Panc1 (cell line): ENCODE measurements at regions not wholly inside any gene's neighbourhood (a gene's known extent, or its start where the extent isn't known, plus 50 kb on each side); places are given as distances from the start of the nearest gene placed in this dataset.

Experiments used
- ATAC-seq: fragments of 200-7000 bp; cut with Tn5 transposase; 2 replicates; pipeline ENCODE4 v1.9.1; 2020; ENCODE audit warnings: mild to moderate bottlenecking, moderate library complexity
- BruUV-seq: library from RNA; stranded (reverse); fragments of 400-500 nt; replicated peaks from 2 replicates; lab custom pipeline; 2021; lab: Mats Ljungman, UMichigan
- CTCF ChIA-PET: fragments of 300-600 bp; sonication (Branson Sonifier 250); formaldehyde crosslinking; loops from one replicate; lab custom pipeline; 2022; ENCODE audit warnings: antibody characterized with exemption; lab: Charles Lee
- POLR2A ChIA-PET: fragments of 300-600 bp; sonication (Branson Sonifier 250); formaldehyde crosslinking; loops from one replicate; lab custom pipeline; 2022; ENCODE audit warnings: antibody characterized with exemption; lab: Charles Lee
- DNase-seq: peaks from one replicate; pipeline ENCODE4 v3.0.0-alpha.2; 2010; ENCODE audit warnings: low read depth, low spot score
- H3K27ac ChIP-seq: 2 replicates; pipeline ENCODE4 v1.5.1; 2011; ENCODE audit warnings: mild to moderate bottlenecking, low read length, inconsistent platforms
- H3K27me3 ChIP-seq: fragments of 200-500 bp; sonication (Bioruptor generic); 2 replicates; pipeline ENCODE4 v1.6.0; 2014; ENCODE audit warnings: low read length, inconsistent platforms; ENCODE audit not compliant: control insufficient read depth, insufficient read depth
- H3K36me3 ChIP-seq: fragments of 200-500 bp; sonication (Bioruptor generic); 2 replicates; pipeline ENCODE4 v1.5.1; 2014; ENCODE audit warnings: inconsistent platforms, mild to moderate bottlenecking, low read length, moderate library complexity; ENCODE audit not compliant: control insufficient read depth, insufficient read depth
- H3K4me1 ChIP-seq: 2 replicates; pipeline ENCODE4 v1.5.1; 2011; ENCODE audit warnings: inconsistent platforms, mild to moderate bottlenecking, low read length, moderate library complexity; ENCODE audit not compliant: control insufficient read depth, insufficient read depth
- H3K4me3 ChIP-seq, 2 experiments: 2 replicates each; pipeline ENCODE4 v1.5.1; 2011 to 2012; ENCODE audit warnings: low read depth in 2 of 2, low read length in 2 of 2, mild to moderate bottlenecking in 2 of 2, inconsistent platforms in 1 of 2, moderate library complexity in 1 of 2
- H3K9me3 ChIP-seq: fragments of 200-500 bp; sonication (Bioruptor generic); 2 replicates; pipeline ENCODE4 v1.5.1; 2014; ENCODE audit warnings: low read depth, mild to moderate bottlenecking, inconsistent platforms, low read length, moderate library complexity; ENCODE audit not compliant: control insufficient read depth, insufficient read depth
- CTCF ChIP-seq: fragments of 450-650 bp; IDR thresholded peaks from 2 replicates; pipeline ENCODE4 v1.5.1; 2017; ENCODE audit warnings: mild to moderate bottlenecking
- POLR2AphosphoS5 ChIP-seq: IDR thresholded peaks from 2 replicates; pipeline ENCODE4 v1.6.1; 2012; ENCODE audit warnings: mild to moderate bottlenecking, low read depth, low read length, moderate library complexity
- SIN3A ChIP-seq: IDR thresholded peaks from 2 replicates; pipeline ENCODE4 v1.6.1; 2012; ENCODE audit warnings: low read depth, mild to moderate bottlenecking, low read length, moderate library complexity, borderline replicate concordance; ENCODE audit not compliant: insufficient read depth
- TCF7L2 ChIP-seq: IDR thresholded peaks from 2 replicates; pipeline ENCODE4 v1.6.1; 2011; ENCODE audit warnings: mild to moderate bottlenecking, low read depth, low read length, inconsistent platforms
- in situ Hi-C: cut with HindIII; loops from 2 replicates; pipeline ENCODE4 v1.10.0; 2016; ENCODE audit warnings: low sequenced_read_pairs, low pct_unique_long_range_greater_than_20kb
- intact Hi-C: fragments of 100-400 bp; cut with micrococcal nuclease; formaldehyde crosslinking; loops from one replicate; pipeline ENCODE4 v1.10.0; 2022; ENCODE audit not compliant: unreplicated experiment
- TF ChIP-seq, protein P1 (sequence below), 2 experiments: IDR thresholded peaks; 2 replicates each; pipeline ENCODE4 v1.6.1; 2011 to 2012; ENCODE audit warnings: low read depth in 2 of 2, control low read depth in 1 of 2, low read length in 1 of 2, mild to moderate bottlenecking in 1 of 2, moderate library complexity in 1 of 2; ENCODE audit not compliant: insufficient read depth in 1 of 2

GRCh38 chr2:18376936-18377335 is 183.5 kb downstream of the RDH14 start:
- no peak for DNase-seq
- in situ Hi-C loops = no loop called here
- CTCF ChIA-PET = no interaction called here
- BruUV-seq = no TSS peak
- intact Hi-C loops = no loop called here
- H3K27ac ChIP-seq = no peak overlapping the region
- 0 out of 2 replicates have a peak, but pooled peaks cover 1% of the 10 kb centered on the region for H3K27me3 ChIP-seq
- no peak for ATAC-seq
- POLR2A ChIA-PET = no interaction called here
- H3K9me3 ChIP-seq = no peaks in the 10 kb centered on the region
- no peaks in the 10 kb centered on the region for H3K4me1 ChIP-seq
- H3K36me3 ChIP-seq = no peaks in the 10 kb centered on the region
- H3K4me3 ChIP-seq = no peak overlapping the region
- TF ChIP-seq, protein P1, sequence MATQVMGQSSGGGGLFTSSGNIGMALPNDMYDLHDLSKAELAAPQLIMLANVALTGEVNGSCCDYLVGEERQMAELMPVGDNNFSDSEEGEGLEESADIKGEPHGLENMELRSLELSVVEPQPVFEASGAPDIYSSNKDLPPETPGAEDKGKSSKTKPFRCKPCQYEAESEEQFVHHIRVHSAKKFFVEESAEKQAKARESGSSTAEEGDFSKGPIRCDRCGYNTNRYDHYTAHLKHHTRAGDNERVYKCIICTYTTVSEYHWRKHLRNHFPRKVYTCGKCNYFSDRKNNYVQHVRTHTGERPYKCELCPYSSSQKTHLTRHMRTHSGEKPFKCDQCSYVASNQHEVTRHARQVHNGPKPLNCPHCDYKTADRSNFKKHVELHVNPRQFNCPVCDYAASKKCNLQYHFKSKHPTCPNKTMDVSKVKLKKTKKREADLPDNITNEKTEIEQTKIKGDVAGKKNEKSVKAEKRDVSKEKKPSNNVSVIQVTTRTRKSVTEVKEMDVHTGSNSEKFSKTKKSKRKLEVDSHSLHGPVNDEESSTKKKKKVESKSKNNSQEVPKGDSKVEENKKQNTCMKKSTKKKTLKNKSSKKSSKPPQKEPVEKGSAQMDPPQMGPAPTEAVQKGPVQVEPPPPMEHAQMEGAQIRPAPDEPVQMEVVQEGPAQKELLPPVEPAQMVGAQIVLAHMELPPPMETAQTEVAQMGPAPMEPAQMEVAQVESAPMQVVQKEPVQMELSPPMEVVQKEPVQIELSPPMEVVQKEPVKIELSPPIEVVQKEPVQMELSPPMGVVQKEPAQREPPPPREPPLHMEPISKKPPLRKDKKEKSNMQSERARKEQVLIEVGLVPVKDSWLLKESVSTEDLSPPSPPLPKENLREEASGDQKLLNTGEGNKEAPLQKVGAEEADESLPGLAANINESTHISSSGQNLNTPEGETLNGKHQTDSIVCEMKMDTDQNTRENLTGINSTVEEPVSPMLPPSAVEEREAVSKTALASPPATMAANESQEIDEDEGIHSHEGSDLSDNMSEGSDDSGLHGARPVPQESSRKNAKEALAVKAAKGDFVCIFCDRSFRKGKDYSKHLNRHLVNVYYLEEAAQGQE (IDR thresholded peaks at IDR 0.05; ENCODE audit: insufficient read depth in 1 of 2, low read depth in 2 of 2, low read length in 1 of 2) = no peak
- no peak for TF ChIP-seq SIN3A
- TF ChIP-seq TCF7L2 = no peak
- no peak for TF ChIP-seq POLR2AphosphoS5
- TF ChIP-seq CTCF = no peak

DNA sequence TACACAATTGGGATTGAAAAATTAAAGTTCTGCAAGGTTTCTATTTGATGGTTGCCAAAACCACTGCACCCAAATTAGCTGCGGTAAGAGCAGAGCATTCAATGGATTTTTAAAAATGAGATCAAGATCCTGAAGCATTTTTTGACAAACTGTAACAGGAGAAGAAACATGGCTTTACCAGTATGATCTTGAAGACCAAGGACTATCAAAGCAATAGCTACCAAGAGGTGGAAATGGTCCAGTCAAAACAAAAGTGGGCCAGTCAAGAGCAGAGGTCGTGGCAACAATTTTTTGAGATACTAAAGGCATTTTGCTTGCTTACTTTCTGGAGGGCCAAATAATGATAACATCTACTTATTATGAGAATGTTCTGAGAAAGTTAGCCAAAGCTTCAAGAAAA is 186.8 kb downstream of the RDH14 start:
- no peak for TF ChIP-seq CTCF
- no peak for TF ChIP-seq POLR2AphosphoS5
- TF ChIP-seq, protein P1 (IDR thresholded peaks at IDR 0.05; ENCODE audit: insufficient read depth in 1 of 2, low read depth in 2 of 2, low read length in 1 of 2) = no peak
- TF ChIP-seq TCF7L2 = no peak
- POLR2A ChIA-PET = no interaction called here
- ATAC-seq = no peak

More for the DNA sequence above, 186.8 kb downstream of the RDH14 start:
- in situ Hi-C loops = no loop called here
- Histone ChIP-seq H3K4me3 (no peak overlapping the region), H3K27ac (no peak overlapping the region), H3K36me3 (no peaks in the 10 kb centered on the region), H3K27me3 (no peaks in the 10 kb centered on the region), H3K9me3 (no peaks in the 10 kb centered on the region), H3K4me1 (no peaks in the 10 kb centered on the region)
- DNase-seq = no peak
- CTCF ChIA-PET = no interaction called here
- intact Hi-C loops = loop anchor here (2.0 kb wide), 1 partner anchor 193 kb away; no protein-coding TSS in a partner anchor
- BruUV-seq = no TSS peak
